ENCODE measurements at regions not wholly inside any gene's neighbourhood (a gene's known extent, or its start where the extent isn't known, plus 50 kb on each side); places are given as distances from the start of the nearest gene placed in this dataset.

DNA sequence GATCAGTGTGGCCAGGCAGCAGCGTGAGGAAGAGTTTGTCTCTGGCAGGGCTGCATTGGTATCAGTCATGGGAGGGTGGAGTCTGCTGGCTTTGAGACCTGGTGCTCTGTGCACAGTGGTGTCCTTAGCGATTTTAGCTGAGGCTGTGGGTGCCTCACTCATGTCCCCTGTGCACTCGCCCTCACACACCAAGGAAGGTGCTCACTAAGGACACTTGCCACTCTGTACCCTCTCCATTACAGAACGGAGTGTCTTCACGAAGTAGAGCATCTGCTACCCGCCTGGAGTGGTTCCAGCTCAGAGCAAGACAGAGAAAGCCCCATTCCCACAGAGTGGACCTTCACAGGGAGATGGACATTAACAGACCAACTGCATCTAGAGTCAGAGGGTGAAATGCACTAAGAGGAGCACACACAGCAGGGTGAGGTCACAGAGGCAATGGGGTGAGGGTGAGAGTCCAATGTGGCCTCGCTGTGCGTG is 117.9 kb downstream of the MATN1 start:
- DNase-seq (no peak), ATAC-seq (ENCODE audit: low FRiP score in 2 of 2) (no peak)
- no peak overlapping the region for H3K4me3 ChIP-seq
- no peaks in the 10 kb centered on the region for H3K4me1 ChIP-seq
- H3K9me3 ChIP-seq = no peaks in the 10 kb centered on the region
- TF ChIP-seq POLR2AphosphoS5 (IDR thresholded peaks at IDR 0.05) (no peak), EP300 (IDR thresholded peaks at IDR 0.05) (no peak)
- no peaks in the 10 kb centered on the region for H3K27me3 ChIP-seq
- H3K27ac ChIP-seq = no peak overlapping the region
- no peaks in the 10 kb centered on the region for H3K36me3 ChIP-seq
- 74 to 88% methylated on average over 2 to 8 of the region's 8 CpGs for WGBS, 2 donors

DNA sequence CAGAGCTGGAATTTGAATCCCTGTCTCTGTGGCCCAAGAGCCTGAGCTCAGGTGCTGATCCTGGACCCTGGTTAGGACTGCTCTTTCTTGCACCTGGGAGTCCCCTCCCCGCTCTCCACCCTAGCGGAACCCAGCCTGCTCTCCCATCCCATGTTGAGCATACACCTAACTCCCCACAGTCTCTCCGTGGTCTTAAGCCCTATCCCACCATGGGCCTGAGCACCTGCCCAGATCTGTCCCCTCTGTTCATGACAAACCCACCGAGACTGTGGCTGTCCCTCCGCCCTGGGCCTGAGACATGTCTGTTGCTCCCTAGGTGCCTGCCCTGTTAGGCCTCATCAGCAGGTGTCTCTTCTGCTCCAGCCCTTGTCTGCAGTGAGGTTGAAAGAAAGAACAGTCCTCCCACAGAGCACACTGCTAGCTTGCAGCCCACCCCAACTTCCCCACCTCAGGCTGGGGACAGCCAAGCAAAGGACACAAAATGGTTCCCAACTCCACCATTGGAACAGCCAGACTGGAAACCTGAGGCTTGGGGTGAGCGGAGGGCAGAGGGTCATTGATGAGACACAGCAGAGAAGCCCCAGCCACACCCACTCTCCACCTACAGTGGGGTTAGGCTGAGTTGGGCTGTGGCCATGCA is 118.5 kb downstream of the MATN1 start:
- no peak for ATAC-seq (ENCODE audit: low FRiP score in 2 of 2)

DNA sequence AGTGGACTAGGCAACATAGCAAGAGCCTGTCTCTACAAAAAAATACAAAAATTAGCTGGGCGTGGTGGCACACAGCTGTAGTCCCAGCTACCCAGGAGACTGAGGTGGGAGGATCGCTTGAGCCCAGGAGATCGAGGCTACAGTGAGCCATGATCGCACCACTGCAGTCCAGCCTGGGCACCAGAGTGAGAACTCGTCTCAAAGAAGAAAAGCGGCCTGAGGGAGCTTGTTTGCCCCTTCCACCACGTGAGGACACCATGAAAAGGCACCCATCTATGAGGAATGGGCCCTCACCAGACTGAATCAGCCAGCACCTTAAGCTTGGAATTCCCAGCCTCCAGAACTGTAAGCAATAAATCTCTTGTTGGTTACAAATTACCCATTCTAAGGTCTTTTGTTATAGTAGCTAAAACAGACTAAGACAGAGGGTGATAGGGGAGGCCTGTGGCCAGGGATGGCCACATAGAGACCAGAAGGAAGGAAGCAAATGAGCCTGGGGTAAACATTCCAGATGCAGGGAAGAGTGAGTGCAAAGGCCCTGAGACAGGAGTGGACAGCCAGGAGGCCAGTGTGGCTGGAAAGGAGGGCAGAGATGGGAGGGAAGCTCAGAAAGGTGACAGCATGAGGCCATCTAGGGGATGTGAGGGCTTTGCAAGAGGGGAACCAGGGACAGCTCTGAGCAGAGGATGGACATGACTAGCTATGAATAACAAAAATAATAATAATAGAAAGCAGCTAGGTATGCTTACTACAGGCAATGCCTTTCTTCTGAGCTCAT is 120.1 kb downstream of the MATN1 start:
- no peak overlapping the region for H3K4me3 ChIP-seq
- ATAC-seq (ENCODE audit: low FRiP score in 2 of 2) = no peak

More for the DNA sequence above, 118.5 kb downstream of the MATN1 start:
- no peaks in the 10 kb centered on the region for H3K27me3 ChIP-seq
- TF ChIP-seq, protein P1, sequence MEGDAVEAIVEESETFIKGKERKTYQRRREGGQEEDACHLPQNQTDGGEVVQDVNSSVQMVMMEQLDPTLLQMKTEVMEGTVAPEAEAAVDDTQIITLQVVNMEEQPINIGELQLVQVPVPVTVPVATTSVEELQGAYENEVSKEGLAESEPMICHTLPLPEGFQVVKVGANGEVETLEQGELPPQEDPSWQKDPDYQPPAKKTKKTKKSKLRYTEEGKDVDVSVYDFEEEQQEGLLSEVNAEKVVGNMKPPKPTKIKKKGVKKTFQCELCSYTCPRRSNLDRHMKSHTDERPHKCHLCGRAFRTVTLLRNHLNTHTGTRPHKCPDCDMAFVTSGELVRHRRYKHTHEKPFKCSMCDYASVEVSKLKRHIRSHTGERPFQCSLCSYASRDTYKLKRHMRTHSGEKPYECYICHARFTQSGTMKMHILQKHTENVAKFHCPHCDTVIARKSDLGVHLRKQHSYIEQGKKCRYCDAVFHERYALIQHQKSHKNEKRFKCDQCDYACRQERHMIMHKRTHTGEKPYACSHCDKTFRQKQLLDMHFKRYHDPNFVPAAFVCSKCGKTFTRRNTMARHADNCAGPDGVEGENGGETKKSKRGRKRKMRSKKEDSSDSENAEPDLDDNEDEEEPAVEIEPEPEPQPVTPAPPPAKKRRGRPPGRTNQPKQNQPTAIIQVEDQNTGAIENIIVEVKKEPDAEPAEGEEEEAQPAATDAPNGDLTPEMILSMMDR (IDR thresholded peaks at IDR 0.05) = no peak
- TF ChIP-seq EP300 (IDR thresholded peaks at IDR 0.05) (no peak), POLR2AphosphoS5 (IDR thresholded peaks at IDR 0.05) (no peak), POLR2A (IDR thresholded peaks at IDR 0.05) (no peak)
- H3K4me1 ChIP-seq = no peaks in the 10 kb centered on the region
- WGBS, 2 donors = 80 to 81% methylated on average over 5 of the region's 6 CpGs
- H3K27ac ChIP-seq = no peak overlapping the region
- no peaks in the 10 kb centered on the region for H3K36me3 ChIP-seq
- H3K4me3 ChIP-seq = no peak overlapping the region
- DNase-seq = no peak
- H3K9me3 ChIP-seq = no peaks in the 10 kb centered on the region

DNA sequence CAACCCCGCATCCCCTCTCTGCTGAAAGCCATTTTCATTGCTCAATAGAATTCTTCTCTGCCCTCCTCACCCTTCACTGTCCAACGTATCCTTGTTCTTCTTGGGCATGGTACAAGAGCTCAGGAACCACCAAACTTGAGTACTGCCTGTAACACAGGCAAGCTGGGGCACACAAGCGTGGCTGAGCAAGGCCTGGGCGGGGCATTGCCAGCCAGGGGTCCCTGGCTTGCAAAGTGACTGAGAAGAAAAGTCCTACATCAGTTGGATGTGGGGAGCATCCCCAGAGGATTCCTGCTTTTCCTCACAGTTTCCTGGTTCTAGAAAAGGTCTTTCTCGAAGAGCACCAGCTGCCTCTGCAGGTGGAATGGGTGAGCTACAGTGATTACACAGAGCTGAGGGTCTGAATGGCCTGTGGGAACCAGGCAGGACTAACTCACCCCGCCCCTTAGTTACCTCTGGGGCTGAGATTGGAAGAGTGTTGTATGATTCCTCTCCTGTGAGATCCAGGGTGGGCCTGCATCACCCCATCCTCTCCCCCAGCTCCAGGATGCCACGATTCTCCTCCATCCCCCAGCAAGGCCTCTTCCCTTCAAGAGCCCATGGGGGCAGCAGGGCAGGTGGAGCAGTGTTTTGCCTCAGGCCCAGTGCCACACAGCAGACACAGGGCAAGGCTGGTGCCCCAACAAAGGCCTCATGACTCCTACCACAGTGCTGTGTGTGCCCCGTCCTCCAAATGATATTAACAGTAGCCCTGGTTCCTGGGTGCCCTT is 121.9 kb downstream of the MATN1 start:
- H3K9me3 ChIP-seq = no peaks in the 10 kb centered on the region
- H3K27ac ChIP-seq = no peak overlapping the region
- no peaks in the 10 kb centered on the region for H3K27me3 ChIP-seq
- ATAC-seq (ENCODE audit: low FRiP score in 2 of 2) (no peak), DNase-seq (peak in 1 of 2 donors; percentile 25)
- 71 to 86% methylated on average over 6 to 8 of the region's 8 CpGs for WGBS, 2 donors
- no peak overlapping the region for H3K4me3 ChIP-seq
- no peaks in the 10 kb centered on the region for H3K36me3 ChIP-seq
- H3K4me1 ChIP-seq = no peaks in the 10 kb centered on the region
- TF ChIP-seq, protein P1 (IDR thresholded peaks at IDR 0.05) = no peak
- TF ChIP-seq POLR2A (IDR thresholded peaks at IDR 0.05) = no peak
- TF ChIP-seq EP300 (IDR thresholded peaks at IDR 0.05) = no peak
- no peak for TF ChIP-seq POLR2AphosphoS5 (IDR thresholded peaks at IDR 0.05)

More for the DNA sequence above, 120.1 kb downstream of the MATN1 start:
- H3K4me1 ChIP-seq = no peaks in the 10 kb centered on the region
- no peak overlapping the region for H3K27ac ChIP-seq
- 69 to 71% methylated on average over 7 of the region's 7 CpGs for WGBS, 2 donors
- no peaks in the 10 kb centered on the region for H3K9me3 ChIP-seq
- H3K27me3 ChIP-seq = no peaks in the 10 kb centered on the region
- TF ChIP-seq EP300 (IDR thresholded peaks at IDR 0.05) = no peak
- TF ChIP-seq POLR2A (IDR thresholded peaks at IDR 0.05) = no peak
- TF ChIP-seq, protein P1 (IDR thresholded peaks at IDR 0.05) = no peak
- no peak for TF ChIP-seq POLR2AphosphoS5 (IDR thresholded peaks at IDR 0.05)
- no peaks in the 10 kb centered on the region for H3K36me3 ChIP-seq
- DNase-seq = no peak

DNA sequence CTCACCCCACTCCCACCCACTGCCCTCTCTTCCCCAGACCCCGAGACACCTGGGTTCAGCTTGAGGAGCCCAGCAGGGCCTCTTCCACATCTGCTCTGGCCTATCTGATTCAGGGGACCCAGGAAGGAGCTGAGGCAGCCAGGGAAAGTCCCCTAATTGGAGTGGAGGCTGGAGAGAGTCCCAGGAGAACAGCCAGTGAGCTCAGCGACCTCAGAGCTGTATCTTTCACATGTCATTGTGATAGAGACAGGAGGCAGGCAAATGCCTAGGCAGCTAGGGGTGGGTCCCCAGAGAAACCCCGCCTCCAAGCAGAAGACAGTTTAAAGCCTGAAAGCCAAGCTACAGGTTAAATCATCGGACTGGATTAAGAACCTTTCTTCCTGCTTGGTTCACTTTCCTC is 122.7 kb downstream of the MATN1 start:
- Histone ChIP-seq H3K27me3 (no peaks in the 10 kb centered on the region), H3K9me3 (no peaks in the 10 kb centered on the region), H3K4me3 (no peak overlapping the region), H3K27ac (no peak overlapping the region), H3K4me1 (no peaks in the 10 kb centered on the region), H3K36me3 (no peaks in the 10 kb centered on the region)
- DNase-seq = no peak
- TF ChIP-seq EP300 (IDR thresholded peaks at IDR 0.05) (no peak), POLR2AphosphoS5 (IDR thresholded peaks at IDR 0.05) (no peak), POLR2A (IDR thresholded peaks at IDR 0.05) (no peak)
- TF ChIP-seq, protein P1 (IDR thresholded peaks at IDR 0.05) = no peak
- WGBS, 2 donors = 78% methylated on average over 4 of the region's 4 CpGs
- no peak for ATAC-seq (ENCODE audit: low FRiP score in 2 of 2)

Data from upper lobe of left lung (tissue), 6 donors.